ENCODE measurements at regions not wholly inside any gene's neighbourhood (a gene's known extent, or its start where the extent isn't known, plus 50 kb on each side); places are given as distances from the start of the nearest gene placed in this dataset.
"Not testable (repeated sequence)": the region's sequence is repeated elsewhere in the genome, so short reads cannot be mapped to it uniquely, and the experiment has no call there.

GRCh38 chr1:193926956-193927355 is 740.5 kb upstream of the B3GALT2 start:
- no peak for DNase-seq

- no peak for DNase-seq
These were observed 733.4 kb upstream of the B3GALT2 start for GRCh38 chr1:193919827-193920226.

GRCh38 chr1:193916452-193916851 is 730.0 kb upstream of the B3GALT2 start:
- DNase-seq, result no peak

- DNase-seq, result no peak
These were observed 728.5 kb upstream of the B3GALT2 start for GRCh38 chr1:193914871-193915270.

- DNase-seq, result no peak
These were observed 723.1 kb upstream of the B3GALT2 start for GRCh38 chr1:193909406-193910082.

GRCh38 chr1:193905288-193906085 is 719.1 kb upstream of the B3GALT2 start:
- DNase-seq, result no peak

GRCh38 chr1:193891788-193892187 is 705.4 kb upstream of the B3GALT2 start:
- DNase-seq, result no peak

- no peak for DNase-seq
These were observed 704.5 kb upstream of the B3GALT2 start for GRCh38 chr1:193890935-193891334.

- DNase-seq, result no peak
These were observed 698.6 kb upstream of the B3GALT2 start for GRCh38 chr1:193884848-193885558.

- DNase-seq, result not testable (repeated sequence)
These were observed 691.5 kb upstream of the B3GALT2 start for GRCh38 chr1:193877920-193878319.

GRCh38 chr1:193868425-193868824 is 682.0 kb upstream of the B3GALT2 start:
- no peak for DNase-seq

GRCh38 chr1:193856261-193856660 is 669.8 kb upstream of the B3GALT2 start:
- DNase-seq, result no peak

GRCh38 chr1:193850745-193851144 is 664.3 kb upstream of the B3GALT2 start:
- no peak for DNase-seq

- peak; percentile 84 to 89 for DNase-seq
These were observed 660.6 kb upstream of the B3GALT2 start for GRCh38 chr1:193846876-193847604.

GRCh38 chr1:193846411-193846810 is 660.0 kb upstream of the B3GALT2 start:
- no peak for DNase-seq

- DNase-seq, result no peak
These were observed 655.4 kb upstream of the B3GALT2 start for GRCh38 chr1:193841857-193842256.

- DNase-seq, result no peak
These were observed 645.1 kb upstream of the B3GALT2 start for GRCh38 chr1:193831465-193831864.

- DNase-seq, result no peak
These were observed 641.1 kb upstream of the B3GALT2 start for GRCh38 chr1:193827516-193827915.

- no peak for DNase-seq
These were observed 633.0 kb upstream of the B3GALT2 start for GRCh38 chr1:193819376-193819775.

GRCh38 chr1:193807208-193807607 is 620.8 kb upstream of the B3GALT2 start:
- no peak for DNase-seq

GRCh38 chr1:193806079-193807048 is 620.0 kb upstream of the B3GALT2 start:
- DNase-seq, result no peak
